Stimulated activated CD4-positive, alpha-beta T cell treated with anti-CD3 and anti-CD28 coated beads, Interleukin-1b, Interleukin-23, amount 100 ng/mL, for 48 hours (primary cell): ENCODE measurements at regions not wholly inside any gene's neighbourhood (a gene's known extent, or its start where the extent isn't known, plus 50 kb on each side); places are given as distances from the start of the nearest gene placed in this dataset.
"Not testable (repeated sequence)": the region's sequence is repeated elsewhere in the genome, so short reads cannot be mapped to it uniquely, and the experiment has no call there.

Source experiments
- DNase-seq: peaks from one replicate; pipeline ENCODE4 v3.0.0-alpha.2; 2020

DNA sequence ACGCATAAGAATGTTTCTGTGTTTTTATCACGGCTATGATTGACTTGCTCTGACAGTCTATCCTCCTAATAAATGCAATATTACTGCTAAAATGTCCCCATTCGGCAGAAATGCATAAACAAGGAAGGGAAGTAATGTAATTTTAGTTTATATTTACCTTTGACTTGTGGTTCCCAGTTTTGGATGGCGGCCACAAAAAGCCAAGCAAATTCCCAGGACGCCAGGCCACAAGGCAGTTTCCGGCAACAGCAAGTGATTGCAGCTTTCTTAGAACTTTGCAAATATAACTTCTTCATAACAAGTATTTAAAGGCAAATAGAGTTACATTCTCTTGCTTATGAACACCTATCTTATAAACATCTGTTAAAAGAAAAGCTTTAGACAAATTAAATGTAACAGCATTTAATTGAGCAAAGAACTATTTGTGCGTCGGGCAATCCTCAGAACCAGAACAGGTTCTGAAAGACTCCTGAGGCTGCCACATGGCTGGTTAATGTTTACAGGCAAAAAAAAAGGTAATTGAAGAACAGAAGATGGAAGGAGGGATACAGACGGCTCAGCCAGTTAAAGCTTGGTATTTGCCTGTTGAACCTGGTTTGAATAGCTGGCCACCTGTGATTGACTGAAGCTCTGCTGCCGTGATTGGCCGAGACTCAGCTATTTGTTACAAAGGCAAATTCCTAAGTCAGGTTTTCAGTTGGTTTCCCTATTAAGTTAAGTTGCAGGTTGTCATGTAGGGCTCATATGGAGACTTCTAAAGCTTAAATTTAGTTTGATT lies 80.8 kb downstream of the C21orf91 start:
- no peak for DNase-seq

DNA sequence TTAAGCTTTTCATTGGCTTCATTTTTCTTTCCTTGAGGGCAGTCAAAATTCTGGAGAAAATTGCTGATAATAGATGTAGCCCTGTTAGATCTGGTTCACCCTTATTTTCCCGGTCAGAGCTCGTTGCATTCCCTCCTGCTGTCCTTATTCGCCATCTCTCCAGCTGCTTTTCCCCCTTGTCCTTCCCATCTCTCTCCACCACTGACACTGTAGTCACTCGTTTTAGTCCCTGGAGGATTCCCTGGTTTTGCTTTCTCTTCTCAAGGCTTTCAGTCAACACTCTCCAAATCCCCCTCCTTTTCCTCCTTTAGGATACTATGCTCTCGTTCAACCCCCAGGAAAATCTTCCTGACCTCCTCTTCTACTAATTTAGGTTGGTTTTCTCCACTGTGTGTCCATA lies 83.1 kb downstream of the C21orf91 start:
- DNase-seq: no peak

DNA sequence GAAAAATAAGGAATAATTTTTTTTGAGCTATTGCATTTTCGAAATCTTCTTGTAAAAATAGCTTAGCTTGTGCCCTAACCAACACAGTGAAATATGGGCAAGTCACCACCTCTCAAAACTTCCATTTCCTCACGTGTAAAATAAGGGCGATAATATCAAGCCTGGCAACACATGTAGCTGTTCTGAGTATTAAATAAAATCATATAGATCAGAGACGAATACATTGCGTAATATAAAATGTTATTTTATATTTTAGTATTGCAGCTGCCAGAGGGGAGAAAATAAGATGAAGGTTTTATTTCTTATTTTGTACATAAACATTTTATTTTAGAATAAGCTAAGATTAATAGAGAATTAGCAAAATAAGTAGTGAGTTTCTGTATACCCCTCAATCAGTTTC lies 85.9 kb downstream of the C21orf91 start:
- no peak for DNase-seq

DNA sequence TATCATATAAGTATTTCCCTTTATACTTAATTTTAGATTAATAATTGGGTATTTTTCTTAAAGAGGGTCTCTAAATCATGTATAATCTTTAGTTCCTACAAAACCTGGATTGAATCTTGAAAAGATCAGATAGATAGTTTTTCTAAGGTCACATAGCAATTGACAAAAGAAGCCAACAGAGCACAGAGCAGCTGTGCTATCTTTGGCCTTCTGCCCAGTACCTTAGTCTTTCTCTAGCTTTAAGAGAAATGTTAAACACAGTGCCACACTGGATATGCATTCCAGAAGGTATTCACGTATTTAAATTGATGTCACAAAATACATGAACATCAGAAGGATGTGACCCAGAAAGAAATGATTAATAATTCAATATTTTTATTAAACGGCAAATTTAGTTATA lies 86.8 kb downstream of the C21orf91 start:
- DNase-seq: no peak

DNA sequence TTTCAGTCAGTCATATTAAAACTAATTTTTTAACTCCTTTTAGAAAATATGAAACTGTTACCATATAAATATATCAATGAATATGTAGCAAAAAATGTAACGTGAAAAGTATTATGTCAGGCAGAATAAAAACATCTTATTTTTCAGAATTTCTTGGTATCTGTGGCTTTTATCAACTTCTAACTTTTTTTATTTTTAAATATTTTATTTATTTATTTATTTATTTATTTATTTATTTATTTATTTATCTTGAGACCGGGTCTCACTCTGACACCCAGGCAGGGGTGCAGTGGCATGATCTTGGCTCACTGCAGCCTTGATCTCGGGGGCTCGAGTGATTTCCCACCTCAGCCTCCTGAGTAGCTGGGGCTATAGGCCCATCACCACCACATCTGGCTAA lies 87.6 kb downstream of the C21orf91 start:
- DNase-seq: no peak

DNA sequence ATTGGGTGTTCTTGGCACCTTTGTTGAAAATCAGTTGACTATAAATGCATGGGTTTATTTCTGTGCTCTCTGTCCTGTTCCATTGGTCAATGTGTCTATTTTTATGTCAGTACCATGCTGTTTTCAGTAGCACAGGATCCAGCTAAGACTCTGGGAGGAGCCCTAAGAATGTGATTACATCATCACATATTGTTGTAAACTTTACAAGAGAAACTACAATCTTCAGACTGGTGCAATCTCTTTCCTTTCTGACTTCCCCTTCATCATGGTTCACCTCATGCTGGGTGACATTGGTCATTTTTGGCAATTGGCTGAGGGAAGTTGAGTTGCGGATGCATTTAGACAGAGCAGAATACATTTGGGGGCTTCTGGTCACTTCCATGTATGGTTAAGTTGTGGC lies 88.4 kb downstream of the C21orf91 start:
- DNase-seq: no peak

DNA sequence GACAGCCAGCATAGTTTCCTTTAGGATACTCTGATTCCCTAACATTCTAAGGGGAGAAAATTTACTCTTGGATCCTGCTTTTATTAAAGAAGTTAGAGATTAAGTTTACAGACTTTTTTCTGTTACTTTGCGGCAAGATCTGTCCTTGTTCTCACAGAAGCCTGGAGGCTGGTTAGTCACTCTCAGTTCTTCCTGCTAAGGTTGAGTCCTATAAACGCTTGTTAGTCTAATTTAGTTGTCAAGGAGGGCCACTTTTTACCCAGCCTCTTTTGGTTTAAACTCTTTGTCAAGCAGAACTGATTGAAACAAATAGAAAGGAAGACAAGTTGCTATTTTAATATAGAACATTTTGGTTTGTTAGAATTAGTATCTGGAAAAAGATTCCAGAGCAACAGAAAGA lies 89.7 kb downstream of the C21orf91 start:
- DNase-seq: no peak

DNA sequence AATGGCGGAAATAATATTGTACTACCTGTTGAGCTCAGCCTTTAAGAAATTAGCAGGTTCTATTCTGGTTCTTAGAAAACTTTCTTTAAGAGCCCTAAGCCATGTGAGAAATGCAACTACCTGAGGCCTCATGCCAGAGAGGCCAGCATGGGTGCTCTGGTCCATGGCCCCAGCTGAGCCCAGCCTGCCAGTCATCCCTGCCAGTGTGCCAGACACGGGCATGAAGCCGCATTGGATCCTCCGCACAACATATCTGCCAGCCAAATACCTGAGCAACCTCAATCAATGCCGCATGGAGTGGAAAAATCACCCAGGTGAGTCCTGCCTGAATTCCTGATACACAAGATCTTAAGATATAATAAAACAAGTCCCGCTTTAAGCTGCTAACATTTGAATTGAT lies 91.8 kb downstream of the C21orf91 start:
- no peak for DNase-seq

DNA sequence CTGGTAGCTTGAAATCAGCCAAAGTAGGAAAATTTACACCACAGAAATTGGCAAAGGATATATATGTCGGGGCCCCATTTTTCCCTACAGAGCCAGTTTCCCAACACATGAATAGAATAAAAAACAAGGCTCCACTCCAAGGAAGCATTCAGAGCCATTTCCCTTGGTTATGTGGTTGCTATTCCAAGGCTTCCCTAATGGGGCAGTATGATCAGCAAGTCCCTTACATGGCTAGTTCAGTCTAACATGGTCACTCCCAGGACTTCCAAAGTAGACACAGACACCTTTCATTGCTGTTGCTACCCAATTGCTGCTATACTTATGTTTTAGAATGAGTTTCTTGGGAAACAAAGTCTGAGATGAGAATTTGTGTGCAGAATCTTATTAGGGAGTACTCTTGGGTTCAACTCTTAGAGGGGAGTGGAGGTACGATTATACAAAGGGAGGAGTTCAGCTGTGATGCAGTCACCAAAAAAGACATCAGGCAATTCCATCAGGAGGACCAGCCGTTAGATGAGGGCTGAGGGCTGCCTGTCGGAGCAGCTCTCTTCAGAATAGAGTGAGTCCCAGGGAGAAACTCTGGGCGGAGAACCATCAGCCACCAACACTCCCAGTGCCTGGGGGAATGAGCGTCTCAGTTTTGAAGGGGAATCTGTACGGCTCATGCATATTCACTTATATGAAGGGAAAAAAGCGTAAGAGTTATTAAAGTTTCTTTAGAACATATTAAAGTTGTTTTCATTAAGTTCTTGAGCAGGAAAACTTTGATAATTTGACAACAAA lies 92.9 kb downstream of the C21orf91 start:
- no peak for DNase-seq

DNA sequence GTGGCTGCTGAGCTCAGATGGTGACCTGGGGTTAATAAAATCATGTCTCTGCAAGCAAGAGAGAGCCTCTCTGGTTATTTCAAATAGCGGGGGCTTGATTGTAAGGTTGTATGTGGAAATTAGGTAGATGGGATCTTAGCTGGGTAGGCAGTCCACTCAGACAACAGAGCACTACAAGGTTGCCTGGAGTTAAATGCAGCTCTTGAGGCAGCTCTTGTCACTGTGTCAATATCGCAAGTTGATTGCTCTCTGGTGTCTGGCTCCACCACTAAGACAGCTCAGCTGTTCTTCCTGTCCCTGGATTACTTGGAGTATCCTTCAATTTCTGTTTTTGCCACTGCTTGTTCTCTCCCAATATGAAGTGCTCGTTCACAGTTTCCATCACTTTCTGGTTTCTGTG lies 93.8 kb downstream of the C21orf91 start:
- DNase-seq: no peak

DNA sequence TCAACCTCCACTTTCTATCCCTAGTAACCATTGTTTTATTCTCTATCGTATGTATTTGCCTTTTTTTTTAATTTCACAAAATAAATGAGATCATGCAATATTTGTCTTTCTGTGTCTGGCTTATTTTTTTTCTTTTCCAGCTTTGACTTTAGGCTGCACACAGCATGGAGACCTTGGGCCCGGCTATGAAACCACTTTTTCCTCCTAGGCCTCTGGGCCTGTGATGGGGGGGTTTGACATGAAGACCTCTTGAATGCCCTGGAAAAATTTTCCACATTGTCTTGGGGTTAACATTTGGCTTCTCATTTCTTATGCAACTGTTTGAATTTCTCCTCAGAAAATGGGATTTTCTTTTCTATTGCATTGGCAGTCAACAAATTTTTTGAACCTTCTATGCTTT lies 100.2 kb upstream of the BTG3 start:
- DNase-seq: no peak

DNA sequence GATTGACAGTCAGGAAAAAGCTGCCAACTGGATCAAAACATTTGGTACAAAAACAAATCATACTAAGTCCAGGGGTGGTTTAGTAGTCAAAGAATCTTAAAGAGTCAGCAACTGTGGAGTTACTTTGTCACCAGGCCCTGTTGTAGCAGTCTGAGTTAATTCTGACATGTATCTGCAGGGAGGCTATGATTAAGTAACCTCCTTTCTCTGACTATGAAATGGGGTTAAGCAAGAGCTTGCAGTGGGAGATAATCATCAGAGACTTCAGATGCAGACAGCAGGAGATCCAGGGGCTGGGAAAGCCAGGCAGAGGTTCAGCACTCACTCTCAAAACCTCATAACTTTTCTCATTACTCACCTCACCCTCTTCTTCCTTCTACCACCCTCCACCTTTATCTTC lies 99.2 kb upstream of the BTG3 start:
- DNase-seq: no peak

DNA sequence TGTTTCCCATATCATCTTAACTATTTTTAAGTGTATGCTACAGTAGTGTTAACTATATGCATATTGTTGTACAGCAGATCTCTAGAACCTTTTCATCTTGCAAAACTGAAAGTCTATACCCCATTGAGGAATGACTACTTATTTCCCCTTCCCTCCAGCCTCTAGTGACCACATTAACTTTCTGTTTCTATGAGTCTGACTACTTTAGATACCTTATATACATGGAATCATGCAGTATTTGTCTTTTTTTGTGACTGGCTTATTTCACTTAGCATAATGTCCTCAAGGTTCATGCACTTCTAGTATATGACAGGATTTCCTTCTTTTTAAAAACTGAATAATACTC lies 96.5 kb upstream of the BTG3 start:
- DNase-seq: no peak

DNA sequence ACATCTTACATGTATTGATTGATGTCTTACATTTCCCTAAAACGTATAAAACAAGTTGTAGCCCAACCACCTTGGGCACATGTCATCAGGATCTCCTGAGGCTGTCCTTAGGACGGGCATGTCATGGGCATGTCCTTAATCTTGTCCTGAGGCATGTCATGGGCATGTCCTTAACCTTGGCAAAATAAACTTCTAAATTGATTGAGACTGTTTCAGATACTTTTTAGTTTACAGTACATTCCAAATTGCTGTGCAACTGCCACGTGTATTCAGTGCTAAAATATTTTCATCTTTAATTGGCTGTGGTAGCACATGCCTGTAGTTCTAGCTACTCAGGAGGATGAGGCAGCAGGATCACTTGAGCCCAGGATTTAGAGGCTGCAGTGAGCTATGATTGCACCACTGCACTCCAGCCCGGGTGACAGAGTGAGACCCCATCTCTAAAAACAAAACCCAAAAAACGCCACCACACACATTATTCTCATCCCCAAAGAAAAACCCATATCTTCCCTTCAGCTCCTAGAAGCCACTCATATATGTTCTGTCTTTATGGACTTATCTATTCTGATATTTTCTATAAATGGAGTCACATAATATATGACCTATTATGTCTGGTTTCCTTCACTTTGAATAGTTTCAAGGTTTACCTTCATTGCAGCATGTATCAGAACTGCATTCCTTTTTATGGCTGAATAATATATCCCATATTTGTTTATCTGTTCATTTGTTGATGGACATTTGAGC lies 96.0 kb upstream of the BTG3 start:
- DNase-seq: no peak

DNA sequence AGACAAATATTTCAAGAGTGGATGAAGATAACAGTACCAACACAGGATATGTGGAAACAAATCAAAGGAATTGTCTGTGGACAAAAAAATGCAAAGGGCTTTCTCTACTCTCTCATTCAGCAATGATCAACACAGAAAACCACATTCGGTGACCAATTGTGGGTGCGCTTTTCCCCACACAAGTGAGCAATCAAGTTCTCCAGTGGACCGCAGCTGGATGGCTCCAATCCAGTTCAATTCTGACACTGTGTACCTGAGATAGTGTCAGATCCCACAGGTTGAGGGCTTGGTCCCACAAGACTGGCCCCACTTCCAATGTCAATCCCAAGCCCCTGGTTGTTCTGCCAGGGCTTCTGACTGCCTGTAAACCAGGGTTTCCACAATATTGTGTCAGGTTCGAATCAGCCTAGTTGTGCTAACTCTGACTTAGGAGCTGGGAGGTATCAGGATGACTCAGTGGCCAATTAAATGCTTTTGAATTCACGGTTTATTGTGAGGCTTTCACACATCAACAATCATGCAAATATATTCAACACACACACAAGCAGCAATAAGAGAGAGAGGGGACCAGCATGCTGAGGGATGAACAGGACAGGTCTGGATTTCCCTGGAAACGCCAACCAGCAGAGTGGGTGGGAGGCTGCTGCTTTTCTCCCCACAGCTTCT lies 87.0 kb upstream of the BTG3 start:
- no peak for DNase-seq

DNA sequence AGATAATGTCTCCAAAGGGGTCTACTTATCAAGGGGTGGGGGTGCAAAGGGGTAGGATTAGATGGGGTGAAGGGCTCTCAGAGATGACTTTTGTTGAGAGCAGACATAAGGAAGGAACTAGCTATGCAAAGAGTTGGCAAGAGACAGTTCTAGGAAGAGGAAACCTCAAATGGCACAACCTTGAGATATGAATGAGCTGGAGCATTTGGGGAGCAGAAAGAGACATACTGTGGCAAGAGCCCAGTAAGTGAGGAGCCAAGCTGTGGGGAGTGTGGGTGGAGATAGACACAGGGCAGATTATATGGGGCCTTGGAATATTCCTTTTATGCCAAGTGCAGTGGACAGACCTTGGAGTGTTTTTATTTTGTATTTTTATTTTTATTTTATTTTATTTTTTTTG lies 84.8 kb upstream of the BTG3 start:
- DNase-seq: no peak

DNA sequence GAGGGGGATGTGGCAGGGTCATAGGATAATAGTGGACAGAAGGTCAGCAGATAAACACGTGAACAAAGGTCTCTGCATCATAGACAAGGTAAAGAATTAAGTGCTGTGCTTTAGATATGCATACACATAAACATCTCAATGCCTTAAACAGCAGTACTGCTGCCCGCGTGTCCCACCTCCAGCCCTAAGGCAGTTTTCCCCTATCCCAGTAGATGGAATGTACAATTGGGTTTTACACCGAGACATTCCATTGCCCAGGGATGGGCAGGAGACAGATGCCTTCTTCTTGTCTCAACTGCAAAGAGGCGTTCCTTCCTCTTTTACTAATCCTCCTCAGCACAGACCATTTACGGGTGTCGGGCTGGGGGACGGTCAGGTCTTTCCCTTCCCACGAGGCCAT lies 81.7 kb upstream of the BTG3 start:
- DNase-seq: not testable (repeated sequence)

DNA sequence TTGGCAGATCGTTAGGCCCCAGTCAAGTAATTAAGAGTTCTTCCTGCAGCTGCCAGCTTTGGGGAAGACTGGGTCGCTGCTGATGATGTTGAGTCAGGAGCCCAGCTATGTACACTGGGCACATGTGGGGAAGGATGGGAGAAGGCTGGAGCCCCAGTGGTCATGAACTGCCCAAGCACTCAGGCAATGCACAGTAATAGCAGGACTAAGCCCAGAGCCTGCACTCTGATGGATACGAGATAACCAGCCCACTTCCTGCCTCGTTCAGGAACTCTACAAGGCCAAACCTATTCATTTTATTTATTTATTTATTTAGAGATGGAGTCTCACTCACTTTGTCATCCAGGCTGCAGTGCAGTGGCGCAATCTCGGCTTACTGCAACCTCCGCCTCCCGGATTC lies 81.1 kb upstream of the BTG3 start:
- no peak for DNase-seq

DNA sequence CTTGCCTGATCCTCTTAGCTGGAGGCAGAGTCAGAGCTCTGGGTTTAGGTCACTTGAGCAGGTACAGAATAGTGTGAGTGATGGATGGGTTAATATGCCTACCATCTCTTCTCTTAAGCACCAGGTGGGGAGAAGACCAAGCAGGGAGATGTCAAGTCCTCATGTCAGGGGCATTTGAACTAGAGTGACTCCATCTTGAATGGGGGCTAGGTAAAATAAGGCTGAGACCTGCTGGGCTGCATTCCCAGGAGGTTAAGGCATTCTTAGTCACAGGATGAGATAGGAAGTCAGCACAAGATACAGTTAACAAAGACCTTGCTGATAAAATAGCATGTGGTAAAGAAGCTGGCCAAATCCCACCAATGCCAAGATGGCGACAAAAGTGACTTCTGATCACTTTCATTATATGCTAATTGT lies 77.4 kb upstream of the BTG3 start:
- no peak for DNase-seq

DNA sequence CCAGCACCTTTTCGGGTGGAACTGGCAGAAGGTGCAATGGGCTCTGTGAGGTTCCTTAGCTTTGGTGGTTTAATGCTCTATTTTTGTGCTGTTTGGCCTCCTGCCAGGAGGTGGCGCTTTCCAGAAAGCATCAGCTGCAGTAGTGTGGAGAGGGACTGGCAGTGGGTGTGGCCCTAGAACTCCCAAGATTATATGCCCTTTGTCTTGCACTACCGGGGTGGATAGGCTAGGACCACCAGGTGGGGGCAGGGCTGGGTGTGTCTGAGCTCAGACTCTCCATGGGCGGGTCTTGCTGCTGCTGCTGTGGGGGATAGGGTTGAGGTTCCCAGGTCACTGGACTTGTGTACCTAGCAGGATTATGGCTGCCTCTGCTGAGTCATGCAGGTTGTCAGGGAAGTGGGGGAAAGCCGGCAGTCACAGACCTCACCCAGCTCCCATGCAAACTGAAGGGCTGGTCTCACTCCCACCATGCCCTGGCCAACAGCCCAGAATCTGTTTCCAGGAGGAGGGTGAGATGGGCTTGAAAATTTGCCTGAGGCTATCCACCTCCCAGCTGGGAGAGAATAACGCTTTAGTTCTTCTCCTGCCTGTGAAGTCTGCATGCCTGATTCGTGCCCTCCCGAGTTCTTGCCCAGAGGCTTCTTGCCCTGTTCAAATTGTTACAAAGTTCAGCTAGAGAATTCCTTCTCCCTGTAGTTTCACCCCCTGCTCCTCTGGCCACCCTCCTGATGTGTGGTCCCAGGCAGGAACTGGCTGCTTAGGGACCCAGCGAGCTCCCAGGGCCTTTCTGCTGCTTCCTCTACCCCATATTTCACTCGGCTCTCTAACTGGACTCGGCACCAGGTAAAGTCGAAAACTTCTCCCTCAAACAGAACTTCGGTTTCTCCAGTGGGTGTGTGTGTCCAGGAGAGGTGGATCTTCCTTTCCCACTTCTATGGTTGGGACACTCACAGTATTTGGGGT lies 76.5 kb upstream of the BTG3 start:
- peak; percentile 55 for DNase-seq

DNA sequence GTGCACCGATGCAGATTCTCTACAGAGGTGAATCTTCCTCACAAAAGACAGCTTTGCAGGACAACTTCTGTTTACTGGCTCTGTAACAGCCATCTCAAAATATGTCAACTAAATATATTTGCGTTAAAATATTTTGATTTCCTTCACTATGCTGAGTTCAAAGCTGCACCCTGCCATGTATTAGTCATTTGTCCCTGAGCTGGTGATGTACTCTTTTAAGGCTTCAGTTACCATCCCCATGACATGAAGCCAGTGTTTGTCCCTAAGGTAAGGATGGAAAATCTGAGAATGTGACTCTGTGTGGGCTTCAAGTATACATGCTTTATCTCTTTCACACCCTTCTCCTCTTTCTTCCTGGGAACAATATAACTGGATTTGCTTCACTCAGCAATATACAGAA lies 70.2 kb upstream of the BTG3 start:
- DNase-seq: no peak

DNA sequence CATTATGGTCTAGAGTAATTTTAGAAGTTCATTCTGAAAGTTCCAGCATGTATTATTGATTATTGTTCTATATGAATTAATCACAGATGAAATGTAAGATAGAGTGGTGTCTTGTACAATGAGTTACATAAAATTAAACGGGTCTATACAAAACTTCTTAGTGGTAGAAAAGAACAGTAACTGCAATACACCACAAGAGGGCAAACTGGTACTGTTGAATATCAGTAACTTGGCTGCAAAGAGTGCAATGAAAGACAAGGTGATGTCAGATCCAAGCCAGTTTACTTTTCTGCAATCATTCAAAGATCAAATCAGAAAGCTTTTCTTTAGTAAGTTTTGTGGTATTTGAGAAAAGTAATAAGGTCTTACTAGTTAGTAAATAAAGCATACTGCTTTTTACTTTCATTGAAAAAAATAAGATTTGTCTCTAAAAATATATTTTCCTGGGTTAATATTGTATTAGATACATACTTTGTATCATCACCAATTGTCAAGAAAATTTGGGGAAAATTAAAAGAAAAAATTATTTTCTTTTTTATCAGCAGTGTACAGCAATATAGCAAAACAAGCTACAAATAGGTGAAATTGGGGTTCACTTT lies 66.4 kb upstream of the BTG3 start:
- DNase-seq: no peak
